Stimulated activated CD4-positive, alpha-beta T cell treated with anti-CD3 and anti-CD28 coated beads, Interleukin-4, amount 100 ng/mL, for 1 hour (primary cell): ENCODE measurements at regions not wholly inside any gene's neighbourhood (a gene's known extent, or its start where the extent isn't known, plus 50 kb on each side); places are given as distances from the start of the nearest gene placed in this dataset.

Experiments
- DNase-seq: peaks from one replicate; pipeline ENCODE4 v3.0.0-alpha.2; 2020

DNA sequence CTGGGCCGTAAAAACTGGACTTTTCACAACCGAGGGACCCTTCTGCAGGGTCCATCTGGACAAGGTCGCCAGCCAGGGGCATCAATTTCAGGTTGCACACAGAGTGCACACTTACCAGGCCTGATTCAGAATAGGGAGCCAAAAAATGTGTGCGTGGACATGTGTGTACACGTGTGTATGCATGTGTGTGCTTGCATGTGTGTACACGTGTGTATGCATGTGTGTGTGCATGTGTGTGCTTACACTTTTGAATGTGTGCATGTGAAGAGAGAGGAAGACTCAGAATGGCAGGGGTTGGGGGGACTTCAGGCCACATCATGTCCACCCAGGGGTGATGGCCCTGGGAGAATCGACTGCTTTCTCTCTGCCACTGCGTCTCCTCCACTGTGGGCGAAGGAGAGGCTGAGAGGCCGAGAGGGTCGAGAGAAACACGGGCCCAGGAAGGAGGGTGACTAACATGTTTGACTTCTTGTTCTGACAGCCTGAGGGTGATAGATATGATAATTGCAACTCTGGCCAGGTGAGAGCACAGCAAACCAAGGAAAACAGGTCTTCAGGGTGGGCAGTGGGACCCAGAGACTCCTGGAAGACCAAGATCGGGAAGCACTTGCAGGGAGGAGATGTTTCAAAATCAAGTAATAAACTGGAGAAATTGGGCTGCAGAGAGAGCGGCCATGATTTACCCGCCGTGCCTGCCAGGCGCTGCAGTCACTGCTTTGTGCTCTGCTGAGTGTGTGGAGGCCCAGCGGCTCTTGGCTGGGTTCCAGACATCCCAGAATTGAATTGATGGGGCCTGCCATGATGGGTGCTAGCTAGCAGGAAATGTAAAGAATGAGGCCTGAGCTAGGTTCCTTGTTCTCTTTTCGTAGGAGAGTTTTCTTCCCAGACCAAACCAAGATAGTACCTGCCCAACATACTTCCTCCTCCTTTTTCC, 310.8 kb downstream of the QKI start:
- DNase-seq = no peak

DNA sequence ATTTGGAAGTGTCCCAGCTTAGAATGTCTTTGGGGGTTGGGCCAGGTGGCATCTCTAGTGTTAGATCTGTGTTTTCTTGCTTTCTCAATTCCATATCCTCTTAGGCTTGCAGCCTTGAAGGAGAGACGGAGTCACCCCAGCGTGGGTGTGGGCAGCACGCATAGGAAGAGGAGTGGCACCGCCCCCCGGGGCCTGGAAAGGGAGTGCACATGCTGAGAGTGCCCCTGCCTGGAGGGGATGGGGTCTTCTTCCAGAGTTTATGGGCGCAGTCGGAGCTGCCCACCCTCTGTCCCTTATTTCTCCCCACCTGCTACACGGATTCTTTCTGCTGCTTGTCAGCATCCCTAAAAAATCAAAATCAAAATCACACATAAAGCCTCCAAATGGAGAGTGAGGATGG, 309.7 kb downstream of the QKI start:
- DNase-seq = no peak

DNA sequence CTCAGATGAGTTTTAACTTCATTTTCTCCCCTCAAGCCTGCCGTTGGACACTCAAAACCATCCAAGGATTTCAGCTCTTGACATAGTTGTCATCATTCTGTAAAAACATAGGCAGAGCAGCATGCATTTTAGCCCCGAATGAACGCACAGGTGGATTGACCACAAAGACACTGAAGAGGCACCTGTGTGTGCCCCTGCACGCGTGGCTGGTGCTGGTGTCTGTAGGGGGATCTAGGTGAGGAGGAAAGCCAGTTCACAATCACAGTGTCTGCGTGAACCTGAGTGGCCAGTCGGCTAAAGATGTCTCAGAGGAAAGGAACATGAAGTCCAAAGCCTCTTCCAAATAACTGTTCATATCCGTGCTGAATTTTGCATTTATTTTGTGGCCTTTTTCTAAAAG, 309.2 kb downstream of the QKI start:
- DNase-seq = no peak

DNA sequence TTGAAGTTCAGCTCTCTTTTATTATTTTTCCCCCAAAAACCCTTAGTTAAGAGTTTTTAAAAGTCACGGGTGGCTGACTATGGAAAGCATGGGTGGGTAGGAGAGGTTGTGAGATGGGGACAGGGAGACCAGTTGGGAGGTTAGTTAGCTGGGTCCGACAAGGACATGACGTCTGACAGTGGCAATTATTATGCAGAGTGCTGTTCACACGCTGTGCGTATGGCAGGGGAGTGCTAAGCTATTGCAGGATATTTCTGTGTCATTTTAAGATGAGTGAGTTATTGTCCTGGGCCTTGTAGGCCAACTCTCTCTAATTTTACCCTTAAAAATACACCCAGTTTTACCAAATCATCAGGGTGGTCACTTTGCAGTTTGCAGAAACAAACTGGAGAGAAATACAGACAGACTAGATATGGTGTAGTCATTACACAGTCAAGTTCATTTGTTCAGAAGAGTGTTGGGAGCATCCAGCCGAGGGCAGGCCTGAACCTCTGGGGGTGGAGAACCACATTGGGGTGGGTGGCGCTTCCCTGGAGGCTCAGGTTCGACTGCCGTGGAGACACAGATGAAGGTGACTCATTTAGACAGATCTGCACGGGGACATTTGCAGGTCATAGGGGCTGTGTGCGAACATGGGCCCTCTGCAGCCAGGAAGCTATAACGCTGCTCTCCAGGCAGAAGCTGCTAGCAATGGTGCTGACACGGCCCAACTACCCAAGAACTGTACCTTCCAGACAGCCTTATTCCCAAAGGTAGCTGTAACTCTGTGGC, 307.6 kb downstream of the QKI start:
- no peak for DNase-seq

DNA sequence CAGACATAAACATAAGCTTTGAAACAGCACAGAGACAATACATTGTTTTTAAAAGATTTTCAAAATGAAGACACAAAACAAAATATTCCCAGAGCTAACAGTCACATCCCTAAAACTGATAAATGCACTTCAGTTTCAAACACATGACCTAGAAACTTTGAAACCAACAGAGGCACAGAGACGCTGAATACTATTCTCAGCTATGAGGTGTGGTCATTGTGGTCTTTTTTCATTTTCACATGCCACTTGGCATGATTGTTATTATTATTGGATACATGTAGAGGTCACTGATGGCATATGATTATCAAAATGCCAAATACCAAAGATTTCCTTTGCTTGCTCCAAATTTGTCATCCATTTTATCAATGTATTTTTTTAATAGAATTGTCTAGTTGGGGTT, 306.9 kb downstream of the QKI start:
- no peak for DNase-seq

DNA sequence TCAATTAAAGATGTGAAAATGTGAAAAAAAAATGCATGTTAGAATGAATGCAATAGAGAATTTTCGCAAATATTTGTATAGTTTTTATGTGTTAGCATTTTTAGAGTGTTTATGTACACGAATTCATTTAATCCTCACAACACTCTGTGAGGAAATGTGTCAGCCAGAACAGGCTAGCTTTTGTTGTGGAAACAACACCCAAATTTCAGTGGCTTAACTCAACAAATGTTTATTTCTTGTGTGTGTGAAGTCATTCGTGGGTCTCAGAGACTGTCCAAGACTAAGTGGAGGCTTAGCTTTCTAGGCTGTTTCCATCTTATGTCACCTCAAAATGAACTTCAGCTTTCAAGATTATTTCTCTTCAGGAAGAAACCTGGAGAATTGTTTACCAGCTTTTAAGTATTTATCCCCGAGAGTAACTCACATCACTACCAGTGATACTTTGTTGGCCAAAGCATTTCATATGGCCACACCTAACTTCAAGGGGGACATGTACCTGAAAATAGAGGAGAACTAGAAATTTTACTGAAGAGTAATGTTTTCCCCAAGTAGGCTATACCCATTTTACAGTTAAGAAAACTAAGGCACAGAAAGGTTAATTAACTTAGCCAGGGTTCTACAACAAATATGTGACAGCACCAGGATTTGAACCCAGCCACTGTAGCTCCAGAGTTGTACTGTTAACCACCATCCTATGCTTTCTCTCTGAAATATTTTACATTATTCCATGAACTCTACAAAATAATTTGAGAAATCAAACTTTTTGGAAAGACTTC, 306.1 kb downstream of the QKI start:
- no peak for DNase-seq

DNA sequence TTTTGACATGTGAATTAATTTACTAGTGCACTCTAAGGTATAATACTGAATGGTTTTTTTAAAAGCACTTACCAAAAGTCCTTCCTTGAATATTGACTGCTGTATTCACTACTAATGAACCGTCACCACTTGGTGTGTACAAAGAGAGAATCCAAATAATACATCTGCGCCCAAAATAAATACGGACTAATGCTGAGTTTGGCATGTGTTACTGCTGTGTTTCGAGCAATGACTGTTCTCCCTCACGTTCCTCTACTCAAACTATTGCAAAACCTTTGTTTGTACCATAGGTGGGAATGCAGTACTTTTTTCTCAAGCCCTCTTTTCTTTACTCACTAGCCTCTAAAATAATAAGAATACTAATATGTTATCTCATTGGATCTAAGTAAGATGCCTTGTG, 305.5 kb downstream of the QKI start:
- DNase-seq = no peak

DNA sequence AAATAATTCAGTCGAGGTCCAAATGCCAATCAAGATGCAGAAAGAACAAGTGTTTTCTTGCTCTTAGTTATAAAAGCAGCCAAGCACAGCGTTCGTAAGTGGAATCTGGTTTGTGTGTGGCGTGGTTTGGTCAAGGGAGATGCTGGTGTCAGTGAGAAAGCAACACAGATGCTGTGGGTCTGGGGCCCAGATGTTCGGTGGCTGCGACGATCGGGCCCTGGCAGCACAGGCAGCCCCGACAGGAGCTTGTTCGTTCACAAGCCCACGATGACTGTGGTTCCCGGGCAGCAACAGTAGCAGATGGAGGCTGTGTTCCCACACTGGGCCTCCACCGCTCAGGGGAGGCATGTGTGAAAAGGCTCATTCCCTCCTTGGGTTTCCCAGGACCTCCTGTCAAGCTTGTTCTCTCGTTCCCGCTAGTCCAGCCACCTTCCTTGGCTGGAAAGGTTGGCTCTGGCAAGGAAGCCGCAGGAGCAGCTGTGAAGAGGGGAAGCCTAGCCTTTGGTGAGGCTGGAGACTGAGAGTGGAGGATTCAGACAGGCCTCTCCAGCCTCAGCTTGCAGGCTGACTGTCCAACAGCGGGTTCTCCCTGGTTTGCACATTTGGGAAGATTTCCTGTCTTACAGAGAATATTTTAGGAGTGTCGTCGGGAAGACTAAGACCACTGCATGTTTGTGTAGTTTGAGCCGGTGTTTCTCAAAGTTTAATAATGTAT, 304.7 kb downstream of the QKI start:
- DNase-seq = no peak

DNA sequence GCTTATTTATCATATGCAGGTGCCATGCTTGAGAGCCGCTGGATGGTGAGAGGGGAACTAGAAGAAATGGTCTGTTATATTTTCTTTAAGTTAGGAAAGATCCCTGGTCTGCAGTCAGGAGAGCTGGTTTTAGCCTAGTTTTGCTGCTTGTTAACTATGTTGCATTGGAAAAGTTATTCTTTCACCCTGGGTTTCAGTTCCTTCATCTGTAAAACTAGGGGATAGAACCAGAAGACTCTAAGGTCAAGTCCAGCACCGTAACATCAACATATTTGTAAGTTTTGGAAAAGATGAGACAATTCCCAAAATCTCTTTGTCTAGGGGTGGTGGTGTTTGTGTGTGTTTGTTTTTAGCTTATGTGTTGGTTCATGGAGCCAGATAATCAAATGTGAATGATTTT, 304.0 kb downstream of the QKI start:
- no peak for DNase-seq

DNA sequence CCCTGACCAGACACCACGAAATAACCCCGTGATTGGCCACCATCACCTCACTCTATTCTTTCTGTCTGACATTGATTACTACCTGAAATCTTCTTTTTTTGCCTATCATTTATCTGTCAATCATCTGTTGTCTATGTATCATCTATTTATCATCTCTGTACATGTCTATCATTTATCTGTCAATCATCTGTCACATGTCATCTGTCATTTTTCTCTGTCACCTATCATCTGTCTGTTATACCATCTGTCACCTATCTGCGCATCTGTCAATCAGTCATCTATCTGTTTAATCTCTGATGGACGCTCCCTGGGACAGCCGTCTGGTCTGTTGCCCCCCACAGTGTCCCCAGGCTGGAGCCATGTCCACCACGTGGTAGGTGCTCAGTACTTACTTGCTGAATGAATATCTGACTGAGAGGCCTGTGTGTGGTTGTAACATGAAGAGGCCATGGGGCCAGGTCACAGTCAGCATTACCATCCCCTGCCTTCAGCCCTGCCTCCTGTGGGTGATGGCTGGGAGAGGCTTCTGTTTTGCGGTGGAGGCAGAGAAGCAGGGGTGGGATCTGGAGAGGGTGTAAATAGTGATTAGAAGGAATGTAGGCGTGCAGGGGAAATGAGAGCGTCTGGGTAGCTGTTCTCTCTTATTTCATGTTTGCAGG, 302.7 kb downstream of the QKI start:
- DNase-seq = no peak

DNA sequence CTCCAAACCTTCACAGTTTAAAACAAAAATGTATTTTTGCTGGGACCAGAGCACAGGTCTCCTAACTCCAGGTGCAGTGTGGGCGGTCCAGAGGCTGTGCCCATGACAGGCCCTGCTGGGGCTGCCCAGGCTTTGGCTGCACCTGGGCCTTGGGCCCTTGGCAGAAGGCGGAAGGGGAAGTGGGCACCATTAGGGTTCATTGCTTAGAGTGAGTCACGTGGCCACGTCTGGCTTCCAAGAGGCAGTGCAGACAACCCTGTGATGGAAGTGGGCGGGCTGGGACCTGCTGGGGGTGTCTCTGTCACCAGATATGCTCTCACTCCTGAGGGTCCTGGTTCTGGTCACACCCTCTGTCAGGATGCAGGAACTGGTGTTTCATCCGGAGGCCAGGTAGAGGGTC, 302.2 kb downstream of the QKI start:
- no peak for DNase-seq

DNA sequence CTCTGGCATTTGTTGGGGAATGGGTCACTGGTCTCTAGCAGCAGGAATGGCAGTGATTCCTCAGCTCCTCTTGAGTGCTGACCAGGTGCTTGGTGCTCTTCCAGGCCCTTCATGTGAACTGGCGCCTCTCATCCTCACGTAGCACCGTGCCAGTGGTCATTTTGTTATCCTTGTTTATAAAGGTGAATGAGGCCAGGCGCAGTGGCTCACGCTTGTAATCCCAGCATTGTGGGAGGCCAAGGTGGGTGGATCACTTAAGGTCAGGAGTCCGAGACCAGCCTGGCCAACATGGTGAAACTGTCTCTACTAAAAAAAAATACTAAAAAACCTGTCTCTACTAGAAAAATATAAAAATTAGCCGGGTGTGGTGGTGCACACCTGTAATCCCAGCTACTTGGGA, 301.3 kb downstream of the QKI start:
- DNase-seq = no peak

DNA sequence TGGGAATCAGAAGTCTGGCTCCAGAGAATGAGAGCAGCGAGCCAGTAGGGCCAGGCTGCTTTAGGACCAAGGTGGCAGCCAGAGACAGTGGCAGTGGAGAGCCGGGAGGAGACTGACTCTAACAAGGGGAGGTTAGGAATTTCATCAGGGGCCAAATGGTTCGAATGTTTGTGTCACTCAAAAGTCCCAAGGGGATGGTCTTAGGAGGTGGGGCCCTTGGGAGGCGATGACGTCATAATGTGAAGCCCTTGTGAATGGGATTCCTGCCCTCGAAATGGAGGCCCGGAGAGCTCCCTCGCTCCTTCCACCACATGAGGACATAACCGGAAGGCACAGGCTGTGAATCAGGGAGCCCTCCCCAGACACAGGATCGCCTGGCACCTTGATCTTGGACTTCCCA, 299.7 kb downstream of the QKI start:
- no peak for DNase-seq

DNA sequence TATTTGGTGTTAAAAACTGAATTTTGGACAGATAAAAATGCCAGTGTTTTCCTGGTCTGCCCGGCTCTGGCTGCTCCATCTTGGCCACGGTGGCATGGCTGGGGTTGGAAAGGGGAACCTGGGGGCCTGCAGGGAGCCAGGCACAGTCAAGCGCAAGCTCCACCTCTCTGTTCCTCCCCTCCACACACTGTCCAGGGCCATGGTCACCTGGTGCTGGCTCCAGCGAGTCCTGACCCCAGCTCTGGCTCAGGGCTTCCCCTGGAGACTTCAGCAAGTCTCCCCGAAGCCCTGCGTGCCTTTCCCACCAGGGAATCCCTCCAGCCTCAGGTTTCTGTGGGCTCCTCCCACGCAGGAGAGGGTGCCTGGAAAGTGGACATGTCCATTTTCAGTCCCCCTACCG, 298.5 kb downstream of the QKI start:
- no peak for DNase-seq

DNA sequence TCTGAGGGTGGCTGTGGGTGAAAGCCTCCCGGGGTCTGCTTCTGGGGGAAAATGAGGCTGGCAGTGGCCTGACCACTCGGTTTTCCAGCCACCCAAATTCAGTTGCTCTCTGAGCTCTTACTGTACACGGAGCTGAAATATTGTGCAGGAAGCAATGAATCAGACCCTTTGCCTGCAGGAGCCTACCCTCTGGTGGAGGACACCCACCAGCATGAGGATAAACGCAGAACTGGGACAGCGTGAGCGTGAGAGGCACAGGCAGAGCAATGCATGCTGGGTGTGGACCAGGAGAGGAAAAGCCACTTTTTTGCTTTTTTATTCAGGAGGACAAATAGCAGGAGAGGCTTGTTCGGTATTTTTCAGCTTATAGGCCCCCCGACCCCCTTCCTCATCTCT, 298.0 kb downstream of the QKI start:
- no peak for DNase-seq

DNA sequence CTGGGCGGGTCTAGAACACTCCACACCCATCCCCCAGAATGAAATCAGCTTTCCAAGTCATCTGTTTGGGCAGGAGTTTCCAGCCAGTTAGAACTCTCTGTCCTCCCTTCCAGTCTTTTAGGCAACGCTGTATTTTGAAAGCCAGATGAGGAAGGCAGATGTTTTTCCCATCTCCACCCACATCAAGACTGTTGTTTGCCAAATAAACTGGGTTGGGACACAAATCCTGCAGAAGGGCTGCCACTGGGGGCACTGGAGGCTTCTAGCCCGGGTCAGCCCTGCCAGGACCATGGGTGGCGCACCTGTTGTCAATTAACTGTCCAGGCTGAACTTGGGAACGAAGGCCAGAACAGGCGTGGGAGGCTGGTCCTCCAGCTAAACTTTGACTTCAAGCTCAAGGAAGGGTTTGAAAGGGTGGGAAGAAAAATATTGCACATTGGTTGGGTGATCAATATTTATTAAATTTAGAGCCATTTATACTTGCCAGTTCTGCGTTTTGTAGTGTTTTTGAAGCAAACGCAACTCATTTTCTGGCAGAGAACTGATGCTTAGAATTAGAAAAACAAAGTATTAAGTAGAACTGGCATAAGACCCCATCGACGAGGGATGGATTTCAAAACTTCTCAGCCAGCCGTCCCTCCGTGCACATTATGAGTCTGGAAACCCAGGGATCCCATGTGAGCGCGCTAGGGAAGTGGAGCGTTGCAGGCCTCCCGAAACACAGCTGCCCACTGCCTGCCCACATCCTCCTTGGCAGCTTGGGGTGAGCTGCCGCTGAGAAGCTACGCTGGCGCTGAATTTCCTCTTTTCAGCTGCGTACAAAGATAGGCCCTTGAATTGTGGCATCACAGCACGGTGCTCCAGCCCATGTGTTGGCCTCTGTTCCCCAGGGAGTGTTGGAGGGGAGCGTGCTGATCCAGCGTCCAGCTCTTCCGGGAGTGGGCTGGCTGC, 297.4 kb downstream of the QKI start:
- no peak for DNase-seq

DNA sequence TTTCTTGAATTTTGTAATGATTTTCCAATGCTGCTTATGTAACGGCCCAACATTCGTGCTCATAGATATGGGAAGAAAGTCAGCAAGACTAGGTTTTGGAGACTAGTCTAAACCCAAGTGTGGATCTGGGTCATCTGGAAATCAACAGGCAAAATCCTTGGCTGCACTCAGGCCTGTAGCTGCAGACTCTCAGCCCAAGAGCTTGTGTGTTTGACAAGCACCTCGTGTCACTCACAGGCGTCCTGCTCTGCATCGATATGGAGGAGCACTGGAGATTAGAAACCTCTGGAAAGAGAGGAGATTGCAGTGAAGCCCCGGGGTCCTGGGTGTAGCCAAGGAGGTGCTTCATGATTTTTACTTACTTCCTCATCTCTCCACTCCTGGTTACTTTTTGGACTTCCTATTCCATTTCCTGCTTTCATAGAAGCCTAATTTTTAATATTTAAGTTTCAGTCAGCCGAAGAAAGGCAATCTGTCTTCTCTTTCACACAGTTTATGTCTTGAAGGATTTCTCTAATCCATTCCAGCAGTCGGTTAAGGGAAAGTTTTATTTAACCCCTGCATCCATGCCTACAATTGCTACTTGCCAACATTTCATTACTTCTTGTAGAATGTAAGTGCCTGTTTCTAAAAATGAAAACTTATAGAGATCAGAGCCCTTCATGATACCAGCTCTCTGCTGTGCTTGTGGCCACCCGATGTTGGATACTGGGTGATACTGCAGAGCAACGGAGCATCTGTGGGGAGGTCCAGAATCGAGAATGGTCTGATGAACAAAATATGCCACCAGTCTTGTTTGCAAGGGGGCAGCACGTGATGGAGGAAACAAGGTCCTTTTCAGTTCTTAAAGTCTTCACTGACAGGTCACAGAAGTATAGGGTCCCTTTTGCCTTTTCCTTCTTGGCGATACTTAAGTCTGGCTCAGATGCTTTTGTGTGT, 296.3 kb downstream of the QKI start:
- no peak for DNase-seq

DNA sequence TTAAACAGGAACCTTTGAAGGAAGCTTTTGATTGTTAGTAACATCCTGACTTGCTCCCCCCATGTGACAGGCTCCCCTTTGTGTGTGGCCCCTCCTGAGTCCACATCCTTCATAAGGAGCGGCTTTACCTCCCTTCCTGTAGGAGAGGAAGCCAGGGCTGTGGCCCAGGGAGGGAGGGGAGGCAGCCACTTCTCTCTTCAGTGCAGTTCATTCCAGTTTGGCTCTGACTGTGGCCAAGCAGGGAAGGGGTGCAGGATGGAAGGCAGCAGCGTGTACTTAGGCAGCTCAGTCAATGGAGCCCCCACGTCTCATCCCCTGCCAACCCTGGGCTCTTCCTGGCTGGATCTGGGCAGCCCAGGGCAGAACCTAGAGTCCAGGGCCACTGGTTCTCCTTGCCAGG, 295.2 kb downstream of the QKI start:
- DNase-seq = no peak

DNA sequence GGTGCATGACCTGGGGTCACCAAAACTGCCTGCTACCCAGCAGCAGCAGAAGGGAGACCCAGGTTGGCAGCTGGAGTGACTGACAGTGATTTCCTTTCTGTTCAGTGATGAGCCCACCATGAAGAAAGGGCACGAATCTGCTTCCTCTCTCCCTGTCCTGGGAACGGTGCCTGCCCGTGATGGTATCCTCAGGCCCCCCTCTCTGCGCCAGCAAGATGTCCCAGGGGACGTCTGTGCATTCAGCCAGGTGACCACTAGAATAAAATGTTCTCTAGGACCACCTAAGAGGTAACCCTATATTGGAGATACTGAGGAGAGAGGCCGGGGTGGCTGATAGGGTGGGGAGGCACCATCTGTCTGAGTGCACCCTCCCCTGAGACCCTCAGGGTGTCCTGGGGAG, 294.7 kb downstream of the QKI start:
- DNase-seq = no peak

DNA sequence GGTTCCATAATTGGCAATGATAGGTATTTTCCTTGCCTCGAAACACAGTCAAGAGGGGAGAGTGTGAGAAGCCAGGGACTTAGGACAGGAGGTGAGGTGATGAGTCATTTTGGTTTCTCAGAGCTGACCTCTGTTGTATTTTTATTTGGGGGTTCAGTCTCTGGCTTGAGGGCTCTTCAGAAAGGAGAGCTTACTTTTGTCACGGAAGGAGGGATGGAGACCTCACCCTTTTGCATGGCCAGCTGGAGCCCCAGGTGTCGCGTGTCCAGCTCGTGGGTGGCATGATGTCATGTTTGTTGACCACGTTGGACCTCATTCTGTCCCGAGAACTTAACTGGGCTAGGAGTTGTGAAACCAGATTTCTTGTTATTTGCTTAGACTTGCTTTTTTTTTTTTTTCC, 293.9 kb downstream of the QKI start:
- DNase-seq = no peak
